AG04450 (cell line): ENCODE measurements at regions not wholly inside any gene's neighbourhood (a gene's known extent, or its start where the extent isn't known, plus 50 kb on each side); places are given as distances from the start of the nearest gene placed in this dataset.

Experiments
- CTCF ChIA-PET: fragments of 300-600, 350-600 bp; formaldehyde crosslinking; extraction: SDS; loops from one replicate; lab custom pipeline; 2022; ENCODE audit warnings: antibody characterized with exemption, inconsistent platforms; lab: Charles Lee
- POLR2A ChIA-PET: fragments of 350-600 bp; formaldehyde crosslinking; extraction: SDS; loops from one replicate; lab custom pipeline; 2021; ENCODE audit warnings: antibody characterized with exemption, inconsistent platforms; lab: Yijun Ruan, JAX
- DNase-seq: peaks from one replicate; pipeline ENCODE4 v3.0.0-alpha.2; 2011; ENCODE audit warnings: low read depth, low spot score
- H3K27ac ChIP-seq: one replicate; pipeline ENCODE4 v1.5.1; 2012; ENCODE audit warnings: low read depth, low read length, control low read depth
- H3K27me3 ChIP-seq: one replicate; pipeline ENCODE4 v1.6.0; 2012; ENCODE audit warnings: low read length; ENCODE audit not compliant: control insufficient read depth, insufficient read depth
- H3K4me3 ChIP-seq: 2 replicates; pipeline ENCODE4 v1.5.1; 2011; ENCODE audit warnings: mild to moderate bottlenecking, low read depth, low read length, control low read depth
- H3K9me3 ChIP-seq: 2 replicates; pipeline ENCODE4 v1.5.1; 2012; ENCODE audit warnings: low read length; ENCODE audit not compliant: control insufficient read depth, insufficient read depth
- TF ChIP-seq, protein P1 (sequence below): IDR thresholded peaks from 2 replicates; pipeline ENCODE4 v1.5.1; 2011; ENCODE audit warnings: low read depth, low read length, control low read depth, inconsistent platforms

- CTCF ChIA-PET = interaction anchor here (0.6 kb wide), 1 partner anchor 18 kb away, joined by 3 read pairs; no protein-coding TSS in a partner anchor
- no peaks in the 10 kb centered on the region for H3K27me3 ChIP-seq
- no peak overlapping the region for H3K27ac ChIP-seq
- no peak overlapping the region for H3K4me3 ChIP-seq
- H3K9me3 ChIP-seq = no peaks in the 10 kb centered on the region
- POLR2A ChIA-PET = no interaction called here
- no peak for DNase-seq
- TF ChIP-seq, protein P1, sequence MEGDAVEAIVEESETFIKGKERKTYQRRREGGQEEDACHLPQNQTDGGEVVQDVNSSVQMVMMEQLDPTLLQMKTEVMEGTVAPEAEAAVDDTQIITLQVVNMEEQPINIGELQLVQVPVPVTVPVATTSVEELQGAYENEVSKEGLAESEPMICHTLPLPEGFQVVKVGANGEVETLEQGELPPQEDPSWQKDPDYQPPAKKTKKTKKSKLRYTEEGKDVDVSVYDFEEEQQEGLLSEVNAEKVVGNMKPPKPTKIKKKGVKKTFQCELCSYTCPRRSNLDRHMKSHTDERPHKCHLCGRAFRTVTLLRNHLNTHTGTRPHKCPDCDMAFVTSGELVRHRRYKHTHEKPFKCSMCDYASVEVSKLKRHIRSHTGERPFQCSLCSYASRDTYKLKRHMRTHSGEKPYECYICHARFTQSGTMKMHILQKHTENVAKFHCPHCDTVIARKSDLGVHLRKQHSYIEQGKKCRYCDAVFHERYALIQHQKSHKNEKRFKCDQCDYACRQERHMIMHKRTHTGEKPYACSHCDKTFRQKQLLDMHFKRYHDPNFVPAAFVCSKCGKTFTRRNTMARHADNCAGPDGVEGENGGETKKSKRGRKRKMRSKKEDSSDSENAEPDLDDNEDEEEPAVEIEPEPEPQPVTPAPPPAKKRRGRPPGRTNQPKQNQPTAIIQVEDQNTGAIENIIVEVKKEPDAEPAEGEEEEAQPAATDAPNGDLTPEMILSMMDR = no peak
These were observed 1252.1 kb upstream of the ADGRL4 start for GRCh38 chr1:80258659-80259058.

DNA sequence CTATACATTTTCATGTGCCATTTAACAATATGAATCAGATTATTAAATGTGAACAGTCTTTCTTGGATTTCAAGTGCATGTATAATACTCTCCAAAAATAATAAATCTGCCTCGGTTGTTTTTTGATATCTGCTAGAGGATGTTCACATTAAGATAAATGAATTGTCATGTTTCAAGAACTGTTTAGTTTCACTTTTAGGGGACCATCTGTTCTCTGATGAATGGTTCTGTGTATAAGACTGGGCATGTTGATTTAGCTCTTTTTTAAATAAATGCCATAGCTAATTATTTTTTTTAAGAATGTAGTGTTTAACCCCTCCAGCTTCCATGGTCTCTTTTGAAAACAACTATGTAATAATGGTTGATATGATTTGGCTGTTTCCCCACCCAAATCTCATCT lies 1245.1 kb upstream of the ADGRL4 start:
- Histone ChIP-seq H3K27me3 (no peaks in the 10 kb centered on the region), H3K27ac (no peak overlapping the region), H3K4me3 (no peak overlapping the region), H3K9me3 (no peaks in the 10 kb centered on the region)
- TF ChIP-seq, protein P1 = no peak
- DNase-seq = no peak
- POLR2A ChIA-PET = no interaction called here
- CTCF ChIA-PET = no interaction called here

- no peak for DNase-seq
- Histone ChIP-seq H3K27ac (no peak overlapping the region), H3K4me3 (no peak overlapping the region), H3K9me3 (no peaks in the 10 kb centered on the region), H3K27me3 (no peaks in the 10 kb centered on the region)
- POLR2A ChIA-PET = no interaction called here
- CTCF ChIA-PET = no interaction called here
- TF ChIP-seq, protein P1 = no peak
These were observed 1244.6 kb upstream of the ADGRL4 start for GRCh38 chr1:80251171-80251570.

DNA sequence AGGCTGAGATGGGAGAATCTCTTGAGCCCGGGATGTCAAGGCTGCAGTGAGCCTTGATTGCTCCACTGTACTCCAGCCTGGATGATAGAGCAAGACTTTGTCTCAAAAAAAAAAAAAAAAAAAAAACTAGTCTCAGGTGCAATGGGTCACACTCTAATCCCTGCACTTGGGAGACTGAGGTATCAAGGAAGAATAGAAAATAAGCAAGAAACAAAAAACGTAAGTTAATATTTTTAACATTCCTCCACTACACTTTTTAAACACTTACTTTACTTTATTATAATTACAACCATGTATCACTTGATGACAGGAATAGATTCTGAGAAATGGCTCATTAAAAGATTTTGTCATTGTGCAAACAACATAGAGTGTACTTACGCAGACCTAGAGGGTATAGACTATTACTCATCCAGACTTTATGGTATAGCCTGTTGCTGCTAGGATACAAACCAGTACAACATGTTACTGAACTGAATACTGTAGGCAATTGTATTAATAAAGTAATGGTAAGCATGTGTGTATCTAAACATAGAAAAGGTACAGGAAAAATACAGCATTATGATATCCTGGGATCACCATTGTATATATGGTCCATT lies 1244.1 kb upstream of the ADGRL4 start:
- Histone ChIP-seq H3K9me3 (no peaks in the 10 kb centered on the region), H3K27ac (no peak overlapping the region), H3K4me3 (no peak overlapping the region), H3K27me3 (no peaks in the 10 kb centered on the region)
- no peak for DNase-seq
- TF ChIP-seq, protein P1 = no peak
- POLR2A ChIA-PET = no interaction called here
- CTCF ChIA-PET = no interaction called here

DNA sequence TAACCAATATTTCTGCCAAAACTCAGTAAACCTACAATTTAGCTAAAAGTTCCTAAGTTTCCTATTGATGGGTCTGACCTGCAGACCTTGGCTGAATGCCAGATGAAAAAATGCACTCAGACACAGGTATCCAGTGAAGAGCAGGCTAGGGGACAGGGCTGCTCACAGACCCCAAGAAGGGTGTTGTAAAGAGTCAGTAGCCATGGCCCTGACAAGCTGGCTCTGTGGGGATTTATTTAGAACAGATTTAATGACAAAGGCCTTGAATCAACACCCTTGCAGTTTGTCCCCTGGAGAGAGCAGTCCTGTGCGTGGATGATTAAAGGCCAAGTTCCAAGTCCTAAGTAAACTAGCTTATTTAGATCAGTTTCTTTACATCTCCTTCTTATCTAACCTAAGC lies 1243.2 kb upstream of the ADGRL4 start:
- POLR2A ChIA-PET = no interaction called here
- Histone ChIP-seq H3K27ac (no peak overlapping the region), H3K27me3 (no peaks in the 10 kb centered on the region), H3K9me3 (no peaks in the 10 kb centered on the region), H3K4me3 (no peak overlapping the region)
- TF ChIP-seq, protein P1 = no peak
- CTCF ChIA-PET = interaction anchor here (0.8 kb wide), 1 partner anchor 1409 kb away, joined by 3 read pairs; no protein-coding TSS in a partner anchor
- no peak for DNase-seq
